T-helper 17 cell (primary cell): ENCODE measurements at regions not wholly inside any gene's neighbourhood (a gene's known extent, or its start where the extent isn't known, plus 50 kb on each side); places are given as distances from the start of the nearest gene placed in this dataset.
A peak's percentile ranks its signal among the peaks of the same experiment; 100 is the strongest.
"Not testable (repeated sequence)": the region's sequence is repeated elsewhere in the genome, so short reads cannot be mapped to it uniquely, and the experiment has no call there.

Experiments
- ATAC-seq: fragments of 150-1000 bp; cut with Tn5 transposase; 2 replicates; pipeline ENCODE4 v1.10.0; 2021; ENCODE audit warnings: mild to moderate bottlenecking, moderate library complexity
- DNase-seq, 3 donors: peaks; one replicate each; pipeline versions ENCODE4 v3.0.0 to v3.0.0-alpha.2; 2020 to 2021
- H3K9me3 ChIP-seq: one replicate; pipeline ENCODE4 v1.7.0; 2013; ENCODE audit warnings: low read length, mild to moderate bottlenecking; ENCODE audit not compliant: control insufficient read depth, poor library complexity, severe bottlenecking
- H3K27ac Mint-ChIP-seq: one replicate; pipeline ENCODE4 v1.8.0; 2022; ENCODE audit warnings: mild to moderate bottlenecking, moderate library complexity, mixed read lengths
- H3K27me3 Mint-ChIP-seq: one replicate; pipeline ENCODE4 v1.8.0; 2022; ENCODE audit warnings: mixed read lengths
- H3K36me3 Mint-ChIP-seq: one replicate; pipeline ENCODE4 v1.8.0; 2022; ENCODE audit warnings: low read depth, mixed read lengths
- H3K4me1 Mint-ChIP-seq: one replicate; pipeline ENCODE4 v1.8.0; 2022; ENCODE audit warnings: mild to moderate bottlenecking, mixed read lengths
- H3K4me3 Mint-ChIP-seq: one replicate; pipeline ENCODE4 v1.8.0; 2022; ENCODE audit warnings: mild to moderate bottlenecking, moderate library complexity, mixed read lengths

GRCh38 chr5:177941386-177941785 lies 54.7 kb downstream of the PROP1 start:
- not testable (repeated sequence) for H3K4me3 Mint-ChIP-seq, H3K9me3 ChIP-seq, H3K27me3 Mint-ChIP-seq, DNase-seq, H3K36me3 Mint-ChIP-seq, ATAC-seq
- H3K4me1 Mint-ChIP-seq: peaks cover 16% of the 10 kb centered on the region
- H3K27ac Mint-ChIP-seq: peak overlapping the region; percentile 62

- not testable (repeated sequence) for H3K36me3 Mint-ChIP-seq, H3K9me3 ChIP-seq, DNase-seq, H3K27me3 Mint-ChIP-seq
- peak overlapping the region; percentile 29 for H3K27ac Mint-ChIP-seq
- H3K4me1 Mint-ChIP-seq: peaks cover 16% of the 10 kb centered on the region
- ATAC-seq: peak; percentile 26
- H3K4me3 Mint-ChIP-seq: peak overlapping the region; percentile 75
Observed at GRCh38 chr5:177939246-177940171, 56.5 kb downstream of the PROP1 start.

DNA sequence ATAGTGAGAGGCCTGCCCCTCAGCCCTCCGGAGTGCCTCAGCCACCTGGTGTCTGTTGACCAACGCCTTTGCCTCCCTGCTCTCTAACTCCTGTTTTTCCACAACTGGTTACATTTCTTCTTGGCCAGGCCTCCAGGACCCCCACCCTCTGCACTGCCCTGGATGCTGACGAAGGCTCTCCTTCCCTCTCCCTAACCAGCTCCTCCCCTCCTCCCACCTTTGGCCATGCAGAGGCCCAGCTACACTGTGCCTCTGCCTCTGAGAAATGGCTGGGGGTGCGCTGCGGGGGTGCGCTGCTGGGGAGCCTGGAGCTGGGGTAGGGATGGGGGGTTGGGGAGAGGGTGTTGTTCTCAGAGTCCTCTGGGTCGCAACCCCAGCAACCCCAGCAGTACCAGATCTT lies 57.3 kb downstream of the PROP1 start:
- peaks cover 16% of the 10 kb centered on the region for H3K4me1 Mint-ChIP-seq
- H3K27me3 Mint-ChIP-seq, H3K36me3 Mint-ChIP-seq, H3K9me3 ChIP-seq, DNase-seq, ATAC-seq: not testable (repeated sequence)
- peak overlapping the region; percentile 29 for H3K27ac Mint-ChIP-seq
- H3K4me3 Mint-ChIP-seq: peak overlapping the region; percentile 75

GRCh38 chr5:177934233-177934632 lies 61.8 kb downstream of the PROP1 start:
- not testable (repeated sequence) for H3K27ac Mint-ChIP-seq, H3K9me3 ChIP-seq, H3K4me3 Mint-ChIP-seq, DNase-seq, H3K36me3 Mint-ChIP-seq, ATAC-seq, H3K27me3 Mint-ChIP-seq, H3K4me1 Mint-ChIP-seq

DNA sequence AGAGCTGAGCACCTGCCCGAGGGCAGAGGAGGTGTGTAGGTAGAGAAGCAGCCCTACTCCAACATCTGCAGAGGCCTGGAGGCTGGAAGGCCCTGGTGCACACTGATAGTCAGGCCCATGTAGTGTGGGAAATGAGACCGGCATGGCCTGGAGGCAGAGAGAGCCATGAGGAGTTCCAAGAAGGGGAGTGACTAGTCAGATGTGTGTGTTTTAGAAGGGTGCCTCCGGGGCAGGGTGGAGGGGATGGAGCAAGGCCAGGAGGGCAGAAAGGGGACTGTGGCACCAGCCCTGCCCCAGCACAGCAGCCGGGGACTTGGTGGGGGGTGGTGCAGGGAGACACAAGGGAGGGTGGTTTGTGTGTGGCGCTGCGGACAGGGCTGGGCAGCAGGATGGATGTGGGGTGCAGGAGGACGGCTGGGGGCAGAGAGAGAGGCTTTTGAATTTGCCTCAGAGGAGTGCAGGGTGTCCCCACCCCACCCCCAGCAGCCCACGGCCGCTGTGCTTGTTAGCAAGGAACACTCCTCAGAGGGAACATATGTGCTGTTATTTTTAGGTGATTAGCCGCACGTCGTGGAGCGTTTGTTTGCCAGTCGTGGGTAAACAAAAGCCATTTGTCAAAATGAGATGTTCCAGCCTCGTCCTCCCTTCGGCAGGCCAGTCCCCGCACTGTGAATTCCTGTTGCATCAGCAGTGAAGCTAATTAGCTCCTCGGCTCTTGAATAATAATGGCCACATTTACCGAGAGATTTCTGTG lies 65.6 kb downstream of the PROP1 start:
- ATAC-seq, H3K27me3 Mint-ChIP-seq: not testable (repeated sequence)

GRCh38 chr5:177929618-177930017 lies 66.4 kb downstream of the PROP1 start:
- not testable (repeated sequence) for H3K27me3 Mint-ChIP-seq, H3K36me3 Mint-ChIP-seq, H3K27ac Mint-ChIP-seq, H3K9me3 ChIP-seq, DNase-seq, ATAC-seq, H3K4me3 Mint-ChIP-seq, H3K4me1 Mint-ChIP-seq

More for the DNA sequence above, 65.6 kb downstream of the PROP1 start:
- H3K4me3 Mint-ChIP-seq, H3K36me3 Mint-ChIP-seq, H3K9me3 ChIP-seq, H3K4me1 Mint-ChIP-seq, DNase-seq: not testable (repeated sequence)
- H3K27ac Mint-ChIP-seq: peak overlapping the region; percentile 8

- not testable (repeated sequence) for ATAC-seq
Observed at GRCh38 chr5:177927500-177927899, 68.5 kb downstream of the PROP1 start.

DNA sequence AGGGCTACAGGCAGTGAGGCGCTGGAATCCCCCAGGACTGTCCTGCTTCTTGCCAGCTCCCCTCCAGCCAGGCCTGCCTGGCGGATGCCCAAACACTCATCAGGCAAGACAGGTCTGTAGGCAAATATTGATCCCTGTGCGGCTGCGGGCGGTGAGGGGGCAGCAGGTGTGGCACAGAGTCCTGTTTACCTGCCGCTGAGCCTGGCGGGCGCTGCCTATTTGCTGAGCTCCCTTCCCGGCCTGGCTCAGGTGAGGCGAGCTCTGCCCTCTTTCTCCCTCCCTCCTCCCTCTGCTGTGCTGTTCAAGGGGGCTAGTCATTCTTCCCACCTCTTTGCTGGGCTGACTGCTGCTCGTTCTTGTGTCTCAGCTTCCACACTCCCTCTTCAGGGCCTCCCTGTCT lies 71.5 kb downstream of the PROP1 start:
- H3K27ac Mint-ChIP-seq, ATAC-seq, H3K4me1 Mint-ChIP-seq, H3K36me3 Mint-ChIP-seq, H3K27me3 Mint-ChIP-seq, H3K9me3 ChIP-seq, DNase-seq, H3K4me3 Mint-ChIP-seq: not testable (repeated sequence)

More at GRCh38 chr5:177927500-177927899, 68.5 kb downstream of the PROP1 start:
- H3K36me3 Mint-ChIP-seq, H3K27ac Mint-ChIP-seq, H3K4me3 Mint-ChIP-seq, H3K27me3 Mint-ChIP-seq, H3K4me1 Mint-ChIP-seq, H3K9me3 ChIP-seq, DNase-seq: not testable (repeated sequence)

GRCh38 chr5:177923837-177924236 lies 72.2 kb downstream of the PROP1 start:
- H3K27ac Mint-ChIP-seq, ATAC-seq, H3K9me3 ChIP-seq, H3K4me3 Mint-ChIP-seq, H3K36me3 Mint-ChIP-seq, DNase-seq, H3K27me3 Mint-ChIP-seq, H3K4me1 Mint-ChIP-seq: not testable (repeated sequence)

- H3K4me3 Mint-ChIP-seq, DNase-seq, H3K27ac Mint-ChIP-seq, H3K4me1 Mint-ChIP-seq, H3K9me3 ChIP-seq, H3K36me3 Mint-ChIP-seq, ATAC-seq, H3K27me3 Mint-ChIP-seq: not testable (repeated sequence)
Observed at GRCh38 chr5:177923189-177923588, 72.9 kb downstream of the PROP1 start.

DNA sequence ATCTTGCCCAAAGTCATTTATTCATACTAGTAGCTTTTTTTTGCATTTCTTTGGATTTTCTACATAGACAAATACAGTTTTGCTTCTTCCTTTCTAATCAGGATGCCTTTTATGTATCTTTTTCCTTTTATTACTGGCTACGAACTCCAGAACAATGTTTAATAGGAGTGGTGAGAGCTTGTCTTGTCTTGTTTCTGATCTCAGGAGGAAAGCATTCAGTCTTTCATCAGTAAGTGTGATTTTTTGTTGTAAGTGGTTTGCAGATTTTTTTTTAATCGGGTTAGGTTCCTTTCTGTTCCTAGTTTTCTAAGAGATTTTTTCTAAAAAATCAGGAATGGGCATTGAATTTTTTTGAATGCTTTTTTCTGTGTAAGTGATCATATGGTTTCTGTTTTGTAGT lies 86.8 kb downstream of the PROP1 start:
- not testable (repeated sequence) for H3K27me3 Mint-ChIP-seq, DNase-seq, H3K27ac Mint-ChIP-seq, H3K4me1 Mint-ChIP-seq, ATAC-seq, H3K36me3 Mint-ChIP-seq, H3K4me3 Mint-ChIP-seq, H3K9me3 ChIP-seq

DNA sequence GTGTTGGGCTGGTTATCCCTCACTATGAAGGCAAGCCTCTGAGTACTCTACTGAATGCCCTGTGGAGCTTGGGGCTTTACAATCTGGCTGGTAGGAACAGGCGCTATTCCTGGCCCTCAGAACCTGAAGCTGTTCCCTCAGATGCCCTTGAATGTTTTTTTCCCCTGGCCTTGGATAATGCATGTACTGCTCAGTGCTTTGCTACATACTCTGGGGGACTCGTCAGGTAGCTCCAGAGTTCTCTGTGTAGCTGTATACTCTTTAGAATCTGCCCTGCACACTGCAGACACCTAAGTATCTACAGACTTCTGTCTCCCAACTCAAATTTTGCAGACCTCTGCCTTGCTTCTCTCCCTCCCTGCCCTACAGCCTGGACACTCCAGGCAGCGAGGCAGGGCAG lies 93.2 kb downstream of the PROP1 start:
- DNase-seq, H3K36me3 Mint-ChIP-seq, H3K27ac Mint-ChIP-seq, H3K9me3 ChIP-seq, H3K4me3 Mint-ChIP-seq, ATAC-seq, H3K27me3 Mint-ChIP-seq, H3K4me1 Mint-ChIP-seq: not testable (repeated sequence)

GRCh38 chr5:177900066-177900465 lies 96.0 kb downstream of the PROP1 start:
- H3K27me3 Mint-ChIP-seq, H3K36me3 Mint-ChIP-seq, ATAC-seq, DNase-seq, H3K4me1 Mint-ChIP-seq, H3K9me3 ChIP-seq, H3K27ac Mint-ChIP-seq, H3K4me3 Mint-ChIP-seq: not testable (repeated sequence)
